ENCODE measurements at regions not wholly inside any gene's neighbourhood (a gene's known extent, or its start where the extent isn't known, plus 50 kb on each side); places are given as distances from the start of the nearest gene placed in this dataset.

DNA sequence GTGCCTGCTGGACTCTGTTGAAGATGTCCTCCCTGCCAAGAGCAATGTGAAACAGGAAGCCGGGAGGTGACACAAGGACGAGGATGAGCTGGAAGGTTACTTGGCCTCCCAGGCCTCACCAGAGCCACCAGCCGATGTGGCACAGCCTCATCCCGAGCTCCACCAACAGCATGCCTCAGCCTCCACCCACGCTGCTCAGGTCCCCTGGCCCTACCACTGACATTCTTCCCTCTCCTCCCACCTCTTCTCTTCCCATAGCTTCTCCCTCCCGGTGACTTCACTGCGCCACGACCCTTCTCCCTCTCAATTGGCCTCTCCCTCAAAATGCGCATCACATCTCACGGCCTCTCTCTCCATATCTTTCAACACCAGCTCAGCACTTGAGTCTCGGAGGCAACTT lies 249.9 kb downstream of the SKAP2 start:
- no peak for DNase-seq

DNA sequence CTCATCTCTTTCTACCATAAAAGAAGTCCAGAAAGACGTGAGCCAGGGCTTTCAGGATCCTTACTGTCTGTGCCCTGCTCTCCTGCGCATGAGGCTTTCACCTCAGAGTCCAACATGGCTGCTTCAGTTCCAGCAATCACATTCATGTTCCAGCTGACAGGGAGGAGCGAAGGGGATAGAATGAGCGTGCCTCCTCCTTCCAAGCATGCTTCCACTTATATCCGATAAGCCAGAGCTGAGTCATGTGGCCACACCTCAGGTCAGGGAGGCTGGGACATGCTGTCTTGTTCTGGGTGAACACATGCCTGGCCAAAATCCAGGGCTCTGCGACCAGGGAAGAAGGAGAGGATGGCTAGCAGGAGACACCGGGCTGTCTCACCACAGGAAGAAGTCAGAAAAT lies 248.2 kb downstream of the SKAP2 start:
- DNase-seq, result no peak

DNA sequence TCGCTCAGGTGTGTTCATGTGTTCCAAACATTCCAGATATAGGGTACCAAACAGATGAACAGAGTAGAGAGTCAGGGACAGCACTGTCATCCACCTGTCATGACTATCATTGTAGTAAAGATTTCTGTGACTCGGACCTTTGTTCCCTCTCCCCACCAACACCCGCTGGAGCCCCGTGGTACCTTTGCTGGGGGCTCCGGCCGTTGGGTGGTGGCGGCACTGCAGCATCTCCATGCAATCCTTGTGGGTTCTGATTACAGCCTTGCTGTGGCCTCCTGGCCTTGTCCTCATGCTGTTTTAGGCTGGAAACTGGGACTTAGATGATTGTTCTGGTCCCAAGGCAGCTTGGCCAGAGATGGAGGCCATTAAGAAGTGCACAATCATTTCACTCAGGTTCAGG lies 247.3 kb downstream of the SKAP2 start:
- DNase-seq, result no peak

Measured in GF-D8 (cell line).